Trophoblast cell (in vitro differentiated cells and primary cell): ENCODE measurements at regions not wholly inside any gene's neighbourhood (a gene's known extent, or its start where the extent isn't known, plus 50 kb on each side); places are given as distances from the start of the nearest gene placed in this dataset.

Experiments used
- DNase-seq, 2 donors: peaks; one replicate each; pipeline ENCODE4 v3.0.0-alpha.2; 2016
- H2AFZ ChIP-seq: 2 replicates; pipeline ENCODE4 v1.6.1; 2013; ENCODE audit warnings: low read length, moderate library complexity, mild to moderate bottlenecking; ENCODE audit not compliant: insufficient read depth, poor library complexity
- H2AK5ac ChIP-seq: 2 replicates; pipeline ENCODE4 v1.6.1; 2013; ENCODE audit warnings: mild to moderate bottlenecking, low read length
- H2BK120ac ChIP-seq: 2 replicates; pipeline ENCODE4 v1.6.1; 2013; ENCODE audit warnings: low read length, mild to moderate bottlenecking, moderate library complexity; ENCODE audit not compliant: insufficient read depth, poor library complexity
- H2BK12ac ChIP-seq: 2 replicates; pipeline ENCODE4 v1.6.1; 2013; ENCODE audit warnings: mild to moderate bottlenecking, low read length, moderate library complexity
- H2BK5ac ChIP-seq: 2 replicates; pipeline ENCODE4 v1.6.1; 2013; ENCODE audit warnings: low read length, low read depth, moderate library complexity, mild to moderate bottlenecking; ENCODE audit not compliant: poor library complexity
- H3K14ac ChIP-seq: 2 replicates; pipeline ENCODE4 v1.6.1; 2013; ENCODE audit warnings: mild to moderate bottlenecking, low read length
- H3K18ac ChIP-seq: 2 replicates; pipeline ENCODE4 v1.6.1; 2013; ENCODE audit warnings: mild to moderate bottlenecking, low read length
- H3K23ac ChIP-seq: 2 replicates; pipeline ENCODE4 v1.6.1; 2013; ENCODE audit warnings: low read length
- H3K27ac ChIP-seq: 2 replicates; pipeline ENCODE4 v1.5.1; 2013; ENCODE audit warnings: low read depth, mild to moderate bottlenecking, inconsistent platforms, low read length, moderate library complexity
- H3K27me3 ChIP-seq: 2 replicates; pipeline ENCODE4 v1.6.1; 2013; ENCODE audit warnings: inconsistent platforms, mild to moderate bottlenecking, low read length, moderate library complexity; ENCODE audit not compliant: insufficient read depth
- H3K36me3 ChIP-seq, 2 experiments: 1 replicate in 1 of 2; 2 replicates in 1 of 2; pipeline ENCODE4 v1.6.1; 2013; ENCODE audit warnings: low read length in 2 of 2, mild to moderate bottlenecking in 2 of 2, moderate library complexity in 1 of 2; ENCODE audit not compliant: insufficient read depth in 2 of 2, control insufficient read depth in 1 of 2
- H3K4ac ChIP-seq: 2 replicates; pipeline ENCODE4 v1.6.1; 2013; ENCODE audit warnings: low read depth, mild to moderate bottlenecking, low read length, moderate library complexity
- H3K4me1 ChIP-seq, 2 experiments: 1 replicate in 1 of 2; 2 replicates in 1 of 2; pipeline ENCODE4 v1.6.1; 2013; ENCODE audit warnings: low read length in 2 of 2, mild to moderate bottlenecking in 2 of 2, moderate library complexity in 1 of 2; ENCODE audit not compliant: insufficient read depth in 2 of 2, control insufficient read depth in 1 of 2
- H3K4me2 ChIP-seq: 2 replicates; pipeline ENCODE4 v1.6.1; 2013; ENCODE audit warnings: inconsistent platforms, mild to moderate bottlenecking, low read length, moderate library complexity
- H3K4me3 ChIP-seq: 2 replicates; pipeline ENCODE4 v1.5.1; 2013; ENCODE audit warnings: mild to moderate bottlenecking, low read depth, low read length, inconsistent platforms
- H3K79me1 ChIP-seq: one replicate; pipeline ENCODE4 v1.6.1; 2013; ENCODE audit warnings: low read length
- H3K79me2 ChIP-seq: 2 replicates; pipeline ENCODE4 v1.6.1; 2013; ENCODE audit warnings: low read length, mild to moderate bottlenecking; ENCODE audit not compliant: control insufficient read depth, insufficient read depth, poor library complexity
- H3K9ac ChIP-seq: 2 replicates; pipeline ENCODE4 v1.6.1; 2013; ENCODE audit warnings: mild to moderate bottlenecking, low read length
- H3K9me3 ChIP-seq: 2 replicates; pipeline ENCODE4 v1.6.1; 2013; ENCODE audit warnings: low read depth, mild to moderate bottlenecking, control low read depth, inconsistent platforms, low read length; ENCODE audit not compliant: insufficient read depth
- H4K12ac ChIP-seq: 2 replicates; pipeline ENCODE4 v1.6.1; 2013; ENCODE audit warnings: low read depth, mild to moderate bottlenecking, low read length, moderate library complexity
- H4K8ac ChIP-seq: 2 replicates; pipeline ENCODE4 v1.6.1; 2013; ENCODE audit warnings: low read depth, mild to moderate bottlenecking, low read length, moderate library complexity
- H4K91ac ChIP-seq: one replicate; pipeline ENCODE4 v1.6.1; 2013; ENCODE audit warnings: low read depth, mild to moderate bottlenecking, low read length, moderate library complexity
- WGBS: extraction: QIAGEN DNeasy Blood & Tissue Kit; methylation state at CpG from one replicate; pipeline ENCODE4 v1.1.7; 2013; ENCODE audit warnings: missing lambda C conversion rate; ENCODE audit not compliant: insufficient read length, insufficient coverage; ENCODE audit errors: extremely low coverage; 5-methylcytosine and 5-hydroxymethylcytosine counted together

GRCh38 chr2:60337142-60337497 is 216.3 kb downstream of the BCL11A start:
- Histone ChIP-seq H2AK5ac (no peak overlapping the region), H3K14ac (no peak overlapping the region), H2AFZ (no peak overlapping the region), H3K4me3 (no peak overlapping the region), H3K4me2 (no peak overlapping the region), H3K79me2 (no peaks in the 10 kb centered on the region), H3K79me1 (peaks cover 2% of the 10 kb centered on the region), H4K8ac (no peak overlapping the region), H3K18ac (no peak overlapping the region), H3K36me3 (no peaks in the 10 kb centered on the region), H2BK12ac (no peak overlapping the region), H2BK5ac (no peak overlapping the region), H3K4me1 (peaks cover 0 to 5% of the 10 kb centered on the region in 2 experiments), H3K4ac (no peak overlapping the region), H2BK120ac (no peak overlapping the region), H3K27me3 (no peaks in the 10 kb centered on the region), H3K9ac (no peak overlapping the region), H3K9me3 (peaks cover 1% of the 10 kb centered on the region), H3K23ac (no peak overlapping the region), H3K27ac (no peak overlapping the region), H4K91ac (no peak overlapping the region), H4K12ac (no peak overlapping the region)
- WGBS: no CpG with 5 or more reads among the region's 4 CpGs
- DNase-seq: no peak

- no peak overlapping the region for H2BK120ac ChIP-seq
- H3K27me3 ChIP-seq: no peaks in the 10 kb centered on the region
- no peak overlapping the region for H4K8ac ChIP-seq
- H4K91ac ChIP-seq: no peak overlapping the region
- H3K4ac ChIP-seq: no peak overlapping the region
- H3K23ac ChIP-seq: no peak overlapping the region
- WGBS: no CpG with 5 or more reads among the region's 5 CpGs
- peaks cover 2% of the 10 kb centered on the region for H3K79me1 ChIP-seq
- H3K27ac ChIP-seq: no peak overlapping the region
- peaks cover 1% of the 10 kb centered on the region for H3K9me3 ChIP-seq
- H3K4me1 ChIP-seq: peaks cover 0 to 5% of the 10 kb centered on the region in 2 experiments
- H2BK5ac ChIP-seq: no peak overlapping the region
- no peaks in the 10 kb centered on the region for H3K79me2 ChIP-seq
- H3K36me3 ChIP-seq: no peaks in the 10 kb centered on the region
- no peak overlapping the region for H2AK5ac ChIP-seq
- H3K4me3 ChIP-seq: no peak overlapping the region
- DNase-seq: no peak
- H3K14ac ChIP-seq: no peak overlapping the region
- no peak overlapping the region for H3K18ac ChIP-seq
- no peak overlapping the region for H2BK12ac ChIP-seq
- H2AFZ ChIP-seq: no peak overlapping the region
- no peak overlapping the region for H4K12ac ChIP-seq
- no peak overlapping the region for H3K4me2 ChIP-seq
- no peak overlapping the region for H3K9ac ChIP-seq
Observed at GRCh38 chr2:60336442-60337141, 216.9 kb downstream of the BCL11A start.

- Histone ChIP-seq H3K23ac (no peak overlapping the region), H3K27ac (no peak overlapping the region), H3K4ac (no peak overlapping the region), H4K12ac (no peak overlapping the region), H4K91ac (no peak overlapping the region), H4K8ac (no peak overlapping the region), H2AK5ac (no peak overlapping the region), H3K18ac (no peak overlapping the region), H3K36me3 (no peaks in the 10 kb centered on the region), H3K4me1 (peaks cover 0 to 5% of the 10 kb centered on the region in 2 experiments), H2BK120ac (no peak overlapping the region), H3K27me3 (no peaks in the 10 kb centered on the region), H3K4me2 (no peak overlapping the region), H2BK5ac (no peak overlapping the region), H3K4me3 (no peak overlapping the region), H2AFZ (no peak overlapping the region), H3K79me2 (no peaks in the 10 kb centered on the region), H3K9ac (no peak overlapping the region), H3K9me3 (no peaks in the 10 kb centered on the region), H3K79me1 (peaks cover 2% of the 10 kb centered on the region), H3K14ac (no peak overlapping the region), H2BK12ac (no peak overlapping the region)
- no peak for DNase-seq
- no CpG with 5 or more reads among the region's 13 CpGs for WGBS
Observed at GRCh38 chr2:60335533-60336237, 217.8 kb downstream of the BCL11A start.

- Histone ChIP-seq H3K4me2 (no peak overlapping the region), H3K4me3 (no peak overlapping the region), H3K79me2 (no peaks in the 10 kb centered on the region), H3K18ac (no peak overlapping the region), H3K4ac (no peak overlapping the region), H2BK12ac (no peak overlapping the region), H3K9me3 (no peaks in the 10 kb centered on the region), H4K12ac (no peak overlapping the region), H4K91ac (no peak overlapping the region), H3K36me3 (no peaks in the 10 kb centered on the region), H3K27me3 (no peaks in the 10 kb centered on the region), H3K9ac (no peak overlapping the region), H3K27ac (no peak overlapping the region), H2AFZ (no peak overlapping the region), H2BK5ac (no peak overlapping the region), H3K23ac (no peak overlapping the region), H2BK120ac (no peak overlapping the region), H4K8ac (no peak overlapping the region), H3K79me1 (peaks cover 2% of the 10 kb centered on the region), H3K4me1 (peaks cover 0 to 5% of the 10 kb centered on the region in 2 experiments), H3K14ac (no peak overlapping the region), H2AK5ac (no peak overlapping the region)
- WGBS: no CpG with 5 or more reads among the region's 4 CpGs
- no peak for DNase-seq
Observed at GRCh38 chr2:60334610-60335009, 218.8 kb downstream of the BCL11A start.
